GM19035 (cell line): ENCODE measurements at regions not wholly inside any gene's neighbourhood (a gene's known extent, or its start where the extent isn't known, plus 50 kb on each side); places are given as distances from the start of the nearest gene placed in this dataset.

Source experiments
- ATAC-seq: cut with Tn5 transposase; IDR thresholded peaks from one replicate; pipeline ENCODE4 v1.9.1; 2021; ENCODE audit not compliant: unreplicated experiment

DNA sequence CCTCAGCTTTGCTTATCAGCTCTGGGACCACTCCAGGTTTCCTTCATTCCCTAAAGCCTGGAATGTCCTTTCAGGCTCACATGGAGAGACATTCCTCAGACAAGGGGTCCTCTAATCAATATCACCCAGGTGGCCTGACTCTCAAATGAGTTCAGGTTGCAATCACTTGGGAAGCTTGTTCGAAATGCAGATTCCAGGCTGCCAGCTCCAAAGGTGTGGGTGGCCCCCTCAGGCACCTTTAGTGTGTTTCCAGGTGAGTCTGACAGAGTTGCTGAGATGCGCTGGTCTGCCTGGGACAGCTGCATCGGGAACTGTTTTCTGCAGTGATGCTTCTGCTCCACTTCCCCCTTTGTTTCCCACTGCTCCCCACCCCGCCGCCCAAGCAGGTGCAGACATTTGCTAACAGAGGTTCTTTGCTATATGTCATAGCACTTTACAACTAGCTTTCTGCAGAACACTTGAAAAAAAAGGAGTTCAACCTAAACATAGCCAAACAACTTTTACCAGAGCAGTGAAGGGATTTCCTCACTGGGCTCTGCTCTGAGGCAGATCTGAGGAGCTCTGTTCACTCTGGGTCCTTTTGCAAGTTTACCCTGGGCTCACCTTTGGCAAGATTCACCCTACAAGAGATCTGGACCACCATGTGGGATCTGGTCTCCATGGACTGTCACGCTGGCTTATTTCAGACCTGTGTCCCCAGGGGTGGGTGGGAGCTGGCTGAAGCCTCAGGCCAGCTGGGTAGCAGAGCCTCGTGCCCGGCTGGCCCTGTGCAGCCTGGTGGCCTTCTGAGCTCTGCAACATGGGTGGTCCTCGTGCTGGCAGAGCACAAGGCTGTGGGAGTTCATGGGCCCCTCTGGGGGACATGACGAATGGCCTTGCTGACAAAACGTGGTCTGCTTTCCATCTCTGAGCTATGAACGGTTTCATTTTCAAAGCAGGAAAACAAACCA is 539.6 kb downstream of the CCDC171 start:
- no peak for ATAC-seq

DNA sequence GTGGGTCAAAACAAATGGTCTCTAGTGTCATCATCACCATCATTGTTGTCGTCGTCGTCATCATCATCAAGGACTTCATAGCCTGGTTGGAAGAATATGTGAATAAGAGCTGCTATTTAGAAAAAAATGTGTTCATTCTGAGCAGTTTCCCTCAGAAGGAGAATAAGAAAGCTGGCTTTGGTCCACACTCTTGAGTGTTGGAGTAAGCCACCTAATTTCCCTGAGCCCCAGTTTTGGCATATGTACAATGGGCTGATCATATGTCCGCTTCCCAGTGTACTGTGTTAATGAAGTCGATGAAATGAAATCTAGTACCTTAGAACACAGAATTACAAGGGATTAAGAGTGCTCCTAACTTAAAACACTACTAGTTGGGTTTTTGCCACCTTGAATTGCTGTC is 545.5 kb downstream of the CCDC171 start:
- ATAC-seq = no peak

DNA sequence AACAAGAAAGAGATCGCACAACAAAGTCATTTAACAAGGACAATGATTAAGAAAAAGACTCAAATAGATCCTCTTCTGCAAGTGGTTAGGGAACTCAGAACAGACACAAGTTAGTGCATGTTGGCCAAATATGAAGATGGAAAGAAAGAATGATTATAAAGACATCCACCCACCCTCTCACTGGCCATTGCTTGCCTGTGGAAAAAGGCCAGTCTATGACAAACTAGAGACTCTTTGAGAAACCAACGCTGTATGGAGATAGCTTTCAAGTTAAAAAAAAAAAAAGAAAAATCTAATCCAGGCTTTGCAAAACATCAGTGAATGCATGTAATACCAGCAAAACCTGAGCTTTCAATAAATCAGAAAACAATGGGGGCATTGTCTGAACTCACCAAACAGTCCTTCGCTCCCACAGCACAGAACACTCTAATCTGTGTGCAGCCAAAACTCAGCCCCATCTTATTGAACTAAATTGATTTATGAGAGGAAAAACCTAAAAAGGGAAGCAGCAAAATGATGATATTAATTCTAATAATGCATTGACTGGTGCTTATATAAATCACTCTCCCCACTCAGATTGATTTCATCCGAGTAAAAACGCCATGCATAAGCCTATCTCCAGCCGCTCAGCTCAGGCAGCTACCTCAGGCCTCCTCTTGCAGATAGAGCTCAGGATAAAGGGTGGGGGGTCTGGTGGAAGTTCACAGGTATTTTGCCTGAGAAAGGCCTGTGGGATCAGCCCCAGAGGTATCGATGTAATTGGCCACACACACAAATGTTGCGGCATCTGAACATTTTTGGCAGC is 547.1 kb downstream of the CCDC171 start:
- no peak for ATAC-seq

DNA sequence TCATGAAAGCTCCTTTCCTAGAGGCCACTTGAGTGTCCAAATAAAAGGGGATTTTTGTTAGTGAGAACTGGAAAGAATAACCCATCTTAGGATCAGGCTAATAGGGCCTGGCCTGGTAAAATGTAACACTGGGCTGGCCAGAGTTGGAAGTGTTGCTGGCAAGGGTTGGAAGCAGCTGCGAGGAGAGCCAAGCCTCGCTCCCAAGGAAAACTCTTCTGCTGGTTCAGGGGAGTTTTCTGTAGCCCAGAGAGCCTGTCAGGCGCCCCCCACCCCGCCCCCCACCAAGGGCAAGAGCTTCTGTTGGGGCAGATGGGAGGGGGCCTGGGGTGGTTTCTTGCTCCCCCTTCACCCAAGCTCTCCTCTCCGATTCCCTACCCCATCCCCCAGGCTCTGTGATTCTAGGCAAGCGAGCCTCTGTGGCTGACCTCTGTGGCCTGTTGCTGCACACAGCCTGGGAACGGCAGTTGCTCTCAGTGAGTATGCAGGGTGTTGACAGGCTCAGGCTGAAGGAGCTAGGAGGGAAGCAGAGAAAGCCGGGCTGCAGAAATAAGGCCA is 547.8 kb downstream of the CCDC171 start:
- no peak for ATAC-seq

DNA sequence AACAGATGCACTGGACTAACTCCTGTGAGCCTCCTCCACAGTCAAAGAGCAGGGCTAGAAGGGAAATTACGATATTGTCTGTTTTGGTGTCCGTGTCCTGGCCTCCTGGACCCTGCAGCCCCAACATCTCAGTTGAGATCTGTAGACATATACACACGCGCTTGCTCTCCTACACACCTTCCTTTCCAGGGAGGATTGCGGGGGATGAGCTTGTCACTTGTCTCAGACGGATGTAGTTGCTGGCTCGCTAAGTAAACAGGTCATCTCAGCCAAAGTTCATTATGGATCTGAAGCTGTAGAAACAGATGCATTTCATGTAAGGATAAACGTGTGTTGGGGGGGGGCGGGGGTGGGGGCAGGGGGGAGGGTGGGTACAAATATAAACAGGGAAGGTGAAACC is 549.3 kb downstream of the CCDC171 start:
- ATAC-seq = no peak

DNA sequence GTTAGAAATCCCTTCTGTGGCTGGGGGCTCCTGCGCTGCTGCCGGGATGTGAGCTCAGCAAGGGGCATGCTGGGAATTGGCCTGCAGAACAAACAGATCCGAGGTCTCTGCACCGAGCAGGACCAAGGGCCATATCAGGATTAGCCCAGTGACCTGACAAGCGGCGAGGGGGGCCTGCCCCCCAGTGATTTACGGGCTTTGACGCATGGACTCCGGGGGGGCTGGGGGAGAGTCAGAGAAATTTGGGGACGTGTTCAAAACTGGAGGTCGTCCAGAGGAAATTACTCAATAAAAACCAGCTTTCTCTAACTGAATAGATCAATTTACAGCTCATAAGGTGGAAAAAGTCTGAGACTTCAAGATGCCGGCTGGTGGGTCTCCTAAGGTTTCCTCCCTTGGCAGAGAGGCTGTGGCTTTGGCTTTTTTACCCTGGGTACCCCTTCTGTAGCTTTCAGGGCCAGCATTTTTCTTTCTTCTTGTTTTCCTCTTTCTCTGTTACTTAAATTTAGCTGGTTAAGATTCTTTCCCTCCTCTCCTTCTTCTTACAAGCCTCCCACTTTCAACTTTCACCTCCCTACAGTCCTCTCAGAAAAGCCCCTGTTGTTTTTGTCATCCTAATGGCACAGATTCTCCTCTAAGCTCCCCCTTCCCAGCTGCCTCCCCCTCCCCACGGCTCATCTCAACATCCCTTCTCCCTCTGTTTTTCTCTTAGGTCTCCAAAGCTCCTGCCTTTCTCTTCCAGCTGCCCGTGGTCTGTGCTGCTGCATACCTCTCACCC is 551.0 kb downstream of the CCDC171 start:
- no peak for ATAC-seq

DNA sequence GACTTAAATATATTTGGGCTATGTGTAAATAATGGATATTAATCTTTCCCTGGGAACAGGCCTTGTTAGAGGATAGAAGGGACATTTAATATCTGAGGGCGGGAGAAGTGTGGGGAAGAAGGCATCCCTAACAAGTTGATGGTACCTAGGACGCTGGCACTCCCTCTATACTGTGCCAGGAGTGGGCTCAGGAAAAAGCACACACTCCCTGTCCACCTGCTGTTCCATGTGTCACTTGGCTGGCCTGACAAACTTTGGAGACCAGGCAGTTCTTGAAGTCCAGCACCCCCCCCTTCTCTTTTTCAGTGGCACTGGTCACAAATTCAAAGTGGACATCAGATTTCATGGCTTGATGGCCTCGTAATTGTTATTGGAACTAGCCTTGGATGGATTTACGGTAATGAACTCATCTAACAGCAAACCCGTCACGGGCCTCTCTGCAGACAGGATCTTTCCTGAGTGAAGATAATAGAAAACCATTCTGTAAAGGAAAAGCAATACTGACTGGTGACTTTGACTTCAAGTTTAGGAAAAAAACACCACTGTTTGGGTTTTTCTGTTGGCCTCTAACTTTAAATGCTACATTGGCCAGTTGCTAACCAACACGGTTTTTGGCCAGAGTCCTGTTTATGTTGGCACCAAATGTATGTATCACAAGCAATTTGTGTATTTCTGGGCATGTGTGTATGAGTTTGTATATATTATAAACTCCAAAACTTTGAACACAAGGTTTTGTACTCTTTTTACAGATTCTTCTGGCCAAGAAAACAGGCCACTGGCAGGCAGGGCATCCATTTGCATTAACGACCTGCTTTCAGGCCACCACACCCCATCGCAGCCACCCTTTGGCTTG is 552.6 kb downstream of the CCDC171 start:
- no peak for ATAC-seq

DNA sequence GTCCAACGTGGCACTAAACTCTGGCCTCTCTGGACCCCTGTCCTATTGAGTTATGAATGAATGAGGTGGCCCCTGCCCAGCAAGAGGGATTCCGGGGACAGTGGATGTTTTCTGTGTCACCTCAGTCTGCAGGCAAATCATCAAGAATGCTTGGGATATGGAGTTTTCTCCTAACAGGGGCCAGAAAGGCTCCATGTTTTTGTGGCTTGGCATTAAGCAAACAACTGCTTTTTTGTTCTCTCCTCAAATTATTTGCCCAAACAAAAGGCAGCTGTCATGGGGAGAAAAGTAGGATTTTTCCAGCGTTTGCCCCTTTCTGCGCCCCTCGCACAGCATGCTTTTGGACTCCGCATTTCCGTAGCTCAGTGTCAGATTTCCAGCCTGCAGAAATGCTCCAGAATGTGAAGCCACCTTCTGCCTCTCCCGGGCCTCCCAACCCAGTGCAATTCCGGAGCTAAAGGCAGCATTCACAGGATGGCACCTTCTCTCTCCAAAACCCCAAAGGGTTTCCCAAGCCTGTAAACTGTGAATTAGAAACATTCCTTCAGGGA is 553.3 kb downstream of the CCDC171 start:
- no peak for ATAC-seq

DNA sequence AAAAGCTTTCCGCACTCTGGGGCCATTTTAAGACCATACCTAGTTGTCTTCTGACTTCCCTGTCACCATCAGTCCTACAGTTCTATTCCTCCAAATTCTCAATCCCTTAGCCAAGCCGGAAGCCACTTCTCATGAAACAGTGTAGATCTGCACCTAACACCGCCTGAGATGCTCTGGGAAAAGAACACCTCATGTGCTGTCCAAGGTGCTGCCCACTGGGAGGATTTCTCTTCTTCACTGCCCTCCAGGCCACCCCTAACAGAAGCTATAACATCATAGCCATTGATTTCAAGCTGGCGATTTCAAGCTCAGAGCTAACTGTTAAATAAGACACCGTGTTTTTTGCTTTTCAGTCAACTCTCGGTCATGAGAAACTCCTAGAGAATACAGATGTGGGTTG is 559.3 kb downstream of the CCDC171 start:
- ATAC-seq = no peak

DNA sequence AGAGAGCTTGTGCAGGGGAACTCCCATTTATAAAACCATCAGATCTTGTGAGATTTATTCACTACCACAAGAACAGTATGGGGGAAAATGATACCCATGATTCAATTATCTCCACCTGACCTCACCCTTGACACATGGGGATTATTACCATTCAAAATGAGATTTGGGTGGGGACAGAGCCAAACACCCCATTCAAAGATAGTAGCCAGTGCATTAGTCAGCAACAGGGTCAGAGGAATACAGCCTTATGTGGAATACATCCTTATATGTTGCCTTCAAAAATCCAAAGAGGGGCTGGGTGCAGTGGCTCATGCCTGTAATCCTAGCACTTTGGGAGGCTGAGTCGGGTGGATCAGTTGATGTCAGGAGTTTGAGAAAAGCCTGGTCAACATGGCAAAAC is 563.2 kb downstream of the CCDC171 start:
- ATAC-seq = no peak

DNA sequence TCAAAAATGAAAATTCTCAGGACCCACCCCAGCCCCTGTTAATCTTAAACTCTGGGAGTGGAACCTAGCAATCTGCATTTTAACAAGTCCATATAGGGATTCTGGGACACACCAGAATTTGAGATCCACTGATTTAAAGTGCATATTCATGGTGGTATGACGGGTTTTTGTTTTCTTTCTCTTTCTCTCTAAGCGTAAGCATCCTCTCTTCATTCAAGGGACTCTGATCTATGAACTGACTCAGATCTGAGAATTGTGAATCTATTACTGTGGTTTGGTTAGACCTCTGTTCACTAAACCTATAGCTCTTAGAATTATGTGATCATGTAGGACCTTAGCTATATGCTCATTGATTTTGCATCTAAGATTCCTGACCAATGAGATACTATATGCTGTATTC is 565.2 kb downstream of the CCDC171 start:
- no peak for ATAC-seq

DNA sequence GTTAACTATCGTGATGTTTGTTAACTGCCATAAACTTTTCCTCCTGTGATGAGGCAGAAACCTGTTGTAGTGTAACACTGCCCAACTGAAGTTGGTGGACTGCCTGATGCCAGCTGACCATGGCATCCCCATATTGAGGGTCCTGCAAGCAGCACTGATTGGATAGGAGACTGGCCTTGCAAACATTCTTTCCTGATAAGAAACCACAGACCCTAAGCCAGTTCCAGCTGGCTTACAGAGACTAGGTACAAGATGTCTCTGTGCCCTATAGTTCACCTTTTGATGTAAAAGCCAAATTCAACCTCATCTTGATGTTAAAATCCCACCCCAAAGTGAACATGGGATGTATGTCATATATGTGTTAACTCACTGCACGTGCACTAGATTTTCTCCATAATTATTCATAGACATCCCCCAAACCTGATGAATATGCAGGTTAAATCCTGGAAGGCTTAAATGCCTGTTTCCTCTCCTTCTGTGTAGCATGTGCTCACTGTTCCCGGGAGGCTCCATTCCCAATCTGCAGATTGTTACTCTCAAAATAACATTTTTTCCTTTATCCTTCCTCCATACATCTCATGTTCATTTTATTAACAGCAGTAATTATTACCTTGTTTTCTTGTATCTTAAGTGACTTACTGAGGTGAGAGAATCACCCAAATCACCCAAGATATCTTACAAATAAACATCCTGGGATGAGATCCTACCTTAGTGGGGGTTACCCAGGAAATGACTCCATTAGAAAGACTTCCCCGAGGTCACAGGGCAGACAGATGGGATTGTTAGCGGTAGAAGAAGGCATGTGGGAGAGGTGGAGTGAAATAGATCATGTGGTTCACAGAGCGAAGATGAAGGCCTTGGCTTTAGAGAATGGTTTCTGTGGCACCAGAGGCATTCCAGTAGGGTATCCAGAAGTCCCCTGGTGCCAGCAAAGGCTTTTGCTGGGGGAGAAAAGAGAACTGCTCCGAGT is 566.7 kb downstream of the CCDC171 start:
- ATAC-seq = no peak

DNA sequence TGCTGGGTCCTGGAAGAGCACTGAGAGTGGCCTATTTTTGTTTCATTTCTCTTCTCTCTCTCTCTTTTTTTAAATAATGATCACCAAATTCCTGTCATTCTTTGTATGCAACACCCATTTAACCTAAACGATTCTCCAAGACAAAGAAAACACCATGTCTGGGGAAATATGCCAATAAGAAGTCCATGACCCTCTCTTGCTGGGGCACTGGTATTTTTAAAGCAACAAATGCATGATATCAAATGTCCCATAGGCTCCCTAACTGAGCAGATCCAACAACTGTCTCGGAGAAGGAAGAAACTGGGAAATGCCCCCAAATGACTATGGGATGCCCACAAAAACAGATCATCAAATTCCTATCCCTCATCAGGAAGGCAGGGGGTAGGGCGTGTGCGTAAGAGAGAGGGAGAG is 567.4 kb downstream of the CCDC171 start:
- no peak for ATAC-seq

DNA sequence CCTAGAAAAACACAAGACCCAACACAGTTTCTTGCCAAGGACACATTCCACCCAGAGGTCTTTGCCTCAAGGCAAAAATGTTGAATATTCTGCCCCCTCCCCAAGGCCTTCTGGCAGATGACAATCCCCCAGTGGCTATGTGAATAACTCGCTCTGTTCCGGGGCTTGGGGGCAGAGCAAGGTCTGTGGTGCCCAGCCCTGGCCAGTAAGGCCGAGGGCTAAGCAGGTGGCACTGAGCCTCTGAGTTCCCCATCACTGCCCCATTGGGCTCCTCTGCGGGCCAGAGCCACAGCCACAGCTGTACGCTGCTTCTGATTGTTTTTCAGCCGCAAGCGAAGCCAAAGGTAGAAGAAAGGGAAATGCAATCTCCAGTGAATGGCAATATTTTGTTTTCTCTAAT is 567.9 kb downstream of the CCDC171 start:
- ATAC-seq = no peak

DNA sequence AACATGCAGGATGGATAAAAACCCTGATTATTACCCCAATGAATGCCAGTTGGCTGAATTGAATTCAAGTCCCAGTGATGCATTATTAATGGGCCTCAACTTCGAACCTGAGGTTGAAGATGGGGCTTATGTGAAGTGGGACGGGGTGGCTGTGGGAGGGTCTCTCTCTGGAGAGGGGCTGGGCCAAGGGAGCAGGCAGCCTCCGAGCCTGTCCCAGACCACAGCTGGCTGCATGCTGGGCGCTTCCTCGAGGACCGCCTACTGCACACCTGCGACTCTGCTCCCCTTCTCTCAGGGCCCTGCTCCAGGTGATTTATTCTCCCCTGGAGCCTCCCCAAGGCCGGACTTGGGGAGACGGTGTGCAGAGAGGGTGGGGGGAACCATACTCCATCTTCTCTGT is 568.3 kb downstream of the CCDC171 start:
- ATAC-seq = no peak

DNA sequence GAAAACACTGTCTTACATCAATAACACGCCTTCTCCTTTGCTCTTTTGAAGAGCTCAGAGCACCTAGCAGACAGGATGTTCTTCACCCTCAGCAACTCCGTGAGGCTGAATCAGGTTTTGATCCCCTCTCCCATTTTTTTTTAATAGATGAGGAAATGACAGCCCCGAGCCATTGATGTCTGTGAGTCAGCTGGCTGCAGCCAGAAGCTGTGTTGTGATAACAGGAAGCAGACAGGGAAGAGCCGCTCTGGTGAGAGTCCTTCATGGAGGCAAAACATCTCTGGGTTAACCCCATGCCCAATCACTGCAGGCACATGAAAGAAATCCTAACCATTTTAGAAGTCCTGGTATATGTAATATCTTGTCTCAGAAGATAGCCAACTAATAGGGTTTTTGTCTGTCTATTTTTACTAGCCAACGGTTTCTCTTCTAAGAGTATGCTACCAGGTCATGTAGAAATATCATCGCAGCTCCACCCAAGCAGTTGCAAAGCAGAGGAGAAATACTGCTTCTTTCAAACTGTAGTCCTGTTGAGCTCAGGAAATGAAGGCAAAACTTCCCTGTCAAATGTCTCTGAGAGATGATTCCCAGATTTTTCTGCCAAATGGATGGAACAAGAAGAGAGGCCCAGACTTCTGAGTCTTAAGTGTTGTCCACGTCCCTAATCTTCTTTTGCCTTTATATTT is 568.9 kb downstream of the CCDC171 start:
- ATAC-seq = no peak

DNA sequence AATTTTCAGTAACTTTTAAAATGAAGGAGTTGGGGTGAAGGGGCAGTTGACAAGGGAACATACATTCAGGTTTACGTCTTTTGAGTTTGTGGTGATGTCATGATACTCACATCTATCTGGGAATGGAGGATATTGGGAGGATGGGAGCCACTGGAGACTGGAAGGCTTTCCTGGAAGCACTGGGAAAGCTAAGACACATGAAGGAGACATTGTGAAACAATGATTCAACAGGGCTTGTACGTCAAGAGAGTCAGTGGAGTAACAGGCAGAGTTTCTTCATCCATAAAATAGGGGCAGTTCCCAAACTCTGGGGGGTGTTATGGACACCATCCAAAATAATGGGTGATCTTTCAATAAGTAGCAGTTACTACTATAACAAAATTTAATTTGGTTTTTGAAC is 572.8 kb downstream of the CCDC171 start:
- no peak for ATAC-seq

DNA sequence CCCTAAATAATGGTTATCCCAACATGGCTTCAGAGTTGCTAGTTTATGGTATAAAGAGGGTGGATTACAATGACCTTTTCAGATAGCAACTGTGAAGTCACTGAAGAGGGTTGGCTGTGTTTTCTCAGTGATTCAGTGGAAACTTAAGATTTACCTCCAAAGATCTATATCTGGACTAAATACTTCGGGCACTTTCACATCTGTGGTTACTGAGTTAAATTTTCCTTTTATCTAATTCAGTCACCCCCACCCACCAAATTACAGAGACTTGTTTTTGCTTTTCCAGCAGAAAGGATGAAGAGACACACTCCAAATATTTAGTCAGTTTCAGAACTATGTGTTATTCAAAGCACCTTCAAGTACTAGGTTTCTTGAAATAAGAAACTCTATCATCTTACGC is 573.2 kb downstream of the CCDC171 start:
- ATAC-seq = no peak
